Urothelium cell line (cell line): ENCODE measurements at regions not wholly inside any gene's neighbourhood (a gene's known extent, or its start where the extent isn't known, plus 50 kb on each side); places are given as distances from the start of the nearest gene placed in this dataset.
"Not testable (repeated sequence)": the region's sequence is repeated elsewhere in the genome, so short reads cannot be mapped to it uniquely, and the experiment has no call there.

Source experiments
- DNase-seq: peaks from one replicate; pipeline ENCODE4 v3.0.0; 2011; ENCODE audit warnings: low spot score, mixed read lengths
- FAIRE-seq: peaks from 2 replicates; lab custom pipeline; 2011; peaks lifted over from hg19 to GRCh38; lab: Jason Lieb, UNC

- DNase-seq (no peak), FAIRE-seq (no peak)
Measured at GRCh38 chr12:34219046-34219770, 196.9 kb downstream of the ALG10 start.

GRCh38 chr12:34220079-34220478 is 197.8 kb downstream of the ALG10 start:
- not testable (repeated sequence) for FAIRE-seq

GRCh38 chr12:34223640-34224039 is 201.3 kb downstream of the ALG10 start:
- FAIRE-seq: no peak
- DNase-seq: no peak

More at GRCh38 chr12:34220079-34220478, 197.8 kb downstream of the ALG10 start:
- not testable (repeated sequence) for DNase-seq

- DNase-seq, FAIRE-seq: not testable (repeated sequence)
Measured at GRCh38 chr12:34226044-34226443, 203.7 kb downstream of the ALG10 start.

- FAIRE-seq: peak; percentile 42
- not testable (repeated sequence) for DNase-seq
Measured at GRCh38 chr12:34228046-34228445, 205.8 kb downstream of the ALG10 start.

- not testable (repeated sequence) for FAIRE-seq, DNase-seq
Measured at GRCh38 chr12:34229033-34229432, 206.7 kb downstream of the ALG10 start.

- no peak for FAIRE-seq
- no peak for DNase-seq
Measured at GRCh38 chr12:34233618-34234017, 211.3 kb downstream of the ALG10 start.

- peak; percentile 100 for FAIRE-seq
Measured at GRCh38 chr12:34236073-34236472, 213.8 kb downstream of the ALG10 start.

GRCh38 chr12:34244608-34245007 is 222.3 kb downstream of the ALG10 start:
- no peak for FAIRE-seq
- peak; percentile 60 for DNase-seq

More at GRCh38 chr12:34236073-34236472, 213.8 kb downstream of the ALG10 start:
- DNase-seq: no peak

GRCh38 chr12:34249271-34249670 is 227.0 kb downstream of the ALG10 start:
- no peak for FAIRE-seq
- no peak for DNase-seq

GRCh38 chr12:34251879-34252278 is 229.6 kb downstream of the ALG10 start:
- not testable (repeated sequence) for FAIRE-seq, DNase-seq

- DNase-seq: no peak
- no peak for FAIRE-seq
Measured at GRCh38 chr12:34253674-34254073, 231.4 kb downstream of the ALG10 start.

GRCh38 chr12:34257093-34257492 is 234.8 kb downstream of the ALG10 start:
- FAIRE-seq: no peak
- no peak for DNase-seq

GRCh38 chr12:34262140-34262539 is 239.8 kb downstream of the ALG10 start:
- not testable (repeated sequence) for DNase-seq, FAIRE-seq

- DNase-seq (no peak), FAIRE-seq (peak; percentile 100)
Measured at GRCh38 chr12:34264110-34264509, 241.8 kb downstream of the ALG10 start.

- FAIRE-seq, DNase-seq: not testable (repeated sequence)
Measured at GRCh38 chr12:34273703-34274102, 251.4 kb downstream of the ALG10 start.

- no peak for DNase-seq
- FAIRE-seq: no peak
Measured at GRCh38 chr12:34275129-34275528, 252.8 kb downstream of the ALG10 start.

- no peak for DNase-seq
- no peak for FAIRE-seq
Measured at GRCh38 chr12:34286483-34286882, 264.2 kb downstream of the ALG10 start.

- no peak for DNase-seq
- FAIRE-seq: no peak
Measured at GRCh38 chr12:34286934-34287333, 264.6 kb downstream of the ALG10 start.

GRCh38 chr12:34287437-34287836 is 265.1 kb downstream of the ALG10 start:
- DNase-seq: no peak
- no peak for FAIRE-seq

GRCh38 chr12:34287986-34288962 is 266.0 kb downstream of the ALG10 start:
- DNase-seq: no peak
- no peak for FAIRE-seq
